A549 (cell line): ENCODE measurements at regions not wholly inside any gene's neighbourhood (a gene's known extent, or its start where the extent isn't known, plus 50 kb on each side); places are given as distances from the start of the nearest gene placed in this dataset.

ENCODE experiments used
- ATAC-seq, 2 experiments: fragments of 200-7000 bp in 1 of 2; fragments of >200 bp in 1 of 2; cut with Nextera tagmentation in 1 of 2; cut with Tn5 transposase in 1 of 2; 3 replicates each; pipeline versions ENCODE4 v1.8.0 to v1.9.1; 2018 to 2020; ENCODE audit warnings: mild to moderate bottlenecking in 1 of 2, moderate library complexity in 1 of 2
- CTCF ChIA-PET: fragments of 300-600 bp; sonication (Branson Sonifier 250); formaldehyde crosslinking; extraction: SDS; loops from one replicate; lab custom pipeline; 2021; ENCODE audit warnings: antibody characterized with exemption, inconsistent platforms; lab: Yijun Ruan, JAX
- POLR2A ChIA-PET: fragments of 350-600 bp; formaldehyde crosslinking; extraction: SDS; loops from one replicate; lab custom pipeline; 2021; ENCODE audit warnings: antibody characterized with exemption, inconsistent platforms; lab: Yijun Ruan, JAX
- DNase-seq, 2 experiments: peaks; one replicate each; pipeline versions ENCODE4 v3.0.0 to v3.0.0-alpha.2; 2011 to 2016; ENCODE audit warnings: low read depth in 1 of 2, low spot score in 1 of 2
- FAIRE-seq: peaks from 2 replicates; lab custom pipeline; 2011; peaks lifted over from hg19 to GRCh38; lab: Jason Lieb, UNC
- H3K27ac ChIP-seq, 2 experiments: fragments of >200 bp; sonication (Bioruptor Twin); formaldehyde crosslinking; 3 replicates each; pipeline ENCODE4 v1.5.1; 2016 to 2017
- H3K4me1 ChIP-seq: fragments of >200 bp; sonication (Bioruptor Twin); formaldehyde crosslinking; 3 replicates; pipeline ENCODE4 v1.6.1; 2016
- H3K4me2 ChIP-seq: fragments of >200 bp; sonication (Bioruptor Twin); formaldehyde crosslinking; 3 replicates; pipeline ENCODE4 v1.6.1; 2016
- H3K4me3 ChIP-seq: fragments of >200 bp; sonication (Bioruptor Twin); formaldehyde crosslinking; 3 replicates; pipeline ENCODE4 v1.5.1; 2016
- H3K9me3 ChIP-seq: fragments of >200 bp; sonication (Bioruptor Twin); formaldehyde crosslinking; 3 replicates; pipeline ENCODE4 v1.6.1; 2016
- BHLHE40 ChIP-seq: IDR thresholded peaks from 2 replicates; pipeline ENCODE4 v1.6.1; 2012; ENCODE audit warnings: low read depth, low read length, inconsistent platforms
- CBX2 ChIP-seq: fragments of 200-600 bp; sonication (generic); IDR thresholded peaks from 2 replicates; pipeline ENCODE4 v1.6.1; 2016; ENCODE audit warnings: low read depth, mild to moderate bottlenecking, borderline replicate concordance
- CBX8 ChIP-seq: fragments of 200-600 bp; sonication (generic); IDR thresholded peaks from 2 replicates; pipeline ENCODE4 v1.6.1; 2016
- CEBPB ChIP-seq, 2 experiments: fragments of >200 bp in 1 of 2; sonication (Bioruptor Twin) in 1 of 2; formaldehyde crosslinking in 1 of 2; IDR thresholded peaks; 2 replicates each; pipeline ENCODE4 v1.6.1; 2012 to 2016
- EHF ChIP-seq: fragments of 250-450 bp; sonication (Bioruptor Pico); IDR thresholded peaks from 2 replicates; pipeline ENCODE4 v1.5.0; 2020; ENCODE audit warnings: mild to moderate bottlenecking
- EP300 ChIP-seq, 2 experiments: fragments of >200 bp; sonication (Bioruptor Twin); formaldehyde crosslinking; IDR thresholded peaks; 2 replicates in 1 of 2; 3 replicates in 1 of 2; pipeline ENCODE4 v1.6.1; 2016 to 2017
- FOSL2 ChIP-seq, 2 experiments: fragments of 450-650 bp in 1 of 2; fragments of >200 bp in 1 of 2; sonication (Bioruptor Twin) in 1 of 2; formaldehyde crosslinking; IDR thresholded peaks; 2 replicates each; pipeline versions ENCODE4 v1.5.0 to v1.6.1; 2016 to 2020; ENCODE audit warnings: mild to moderate bottlenecking in 1 of 2, moderate library complexity in 1 of 2
- FOXS1 ChIP-seq: fragments of 250-450 bp; sonication (Bioruptor Pico); IDR thresholded peaks from 2 replicates; pipeline ENCODE4 v1.5.0; 2020; ENCODE audit warnings: mild to moderate bottlenecking, moderate library complexity
- HES2 ChIP-seq: fragments of >200 bp; sonication (Bioruptor Twin); formaldehyde crosslinking; IDR thresholded peaks from 2 replicates; pipeline ENCODE4 v1.6.1; 2016
- HEYL ChIP-seq: fragments of 250-450 bp; sonication (Bioruptor Pico); IDR thresholded peaks from 2 replicates; pipeline ENCODE4 v1.8.0; 2021; ENCODE audit warnings: mild to moderate bottlenecking, moderate library complexity
- HOXA7 ChIP-seq: fragments of 250-450 bp; sonication (Bioruptor Pico); IDR thresholded peaks from 2 replicates; pipeline ENCODE4 v1.5.0; 2020; ENCODE audit warnings: mild to moderate bottlenecking, moderate library complexity
- HOXB13 ChIP-seq: fragments of 250-450 bp; sonication (Bioruptor Pico); IDR thresholded peaks from 2 replicates; pipeline ENCODE4 v1.5.0; 2020; ENCODE audit warnings: low read depth, mild to moderate bottlenecking, moderate library complexity
- JUN ChIP-seq, 2 experiments: fragments of >200 bp; sonication (Bioruptor Twin); formaldehyde crosslinking; IDR thresholded peaks; 2 replicates in 1 of 2; 3 replicates in 1 of 2; pipeline ENCODE4 v1.6.1; 2016 to 2017
- KDM5A ChIP-seq: fragments of 200-600 bp; sonication (generic); IDR thresholded peaks from 2 replicates; pipeline ENCODE4 v1.6.1; 2016; ENCODE audit warnings: antibody characterized with exemption, mild to moderate bottlenecking
- MAZ ChIP-seq: fragments of 150-350 bp; IDR thresholded peaks from 2 replicates; pipeline ENCODE4 v1.6.1; 2014; ENCODE audit warnings: antibody characterized with exemption, low read depth, low read length, borderline replicate concordance
- NFE2L2 ChIP-seq: fragments of 150-350 bp; conservative IDR thresholded peaks from 2 replicates; pipeline ENCODE4 v1.6.1; 2014; ENCODE audit warnings: low read length
- NPAS2 ChIP-seq: fragments of 250-450 bp; sonication (Bioruptor Pico); IDR thresholded peaks from 2 replicates; pipeline ENCODE4 v1.8.0; 2022; ENCODE audit warnings: mild to moderate bottlenecking, moderate library complexity, borderline replicate concordance
- PHF8 ChIP-seq: fragments of 200-600 bp; sonication (generic); IDR thresholded peaks from 2 replicates; pipeline ENCODE4 v1.6.1; 2016; ENCODE audit warnings: low read depth, mild to moderate bottlenecking, antibody characterized with exemption, moderate library complexity, borderline replicate concordance
- POLR2A ChIP-seq: IDR thresholded peaks from 2 replicates; pipeline ENCODE4 v1.6.1; 2012; ENCODE audit warnings: mild to moderate bottlenecking, low read length
- RAD21 ChIP-seq, 2 experiments: fragments of >200 bp in 1 of 2; sonication (Bioruptor Twin) in 1 of 2; formaldehyde crosslinking in 1 of 2; IDR thresholded peaks in 1 of 2; conservative IDR thresholded peaks in 1 of 2; 2 replicates in 1 of 2; 3 replicates in 1 of 2; pipeline ENCODE4 v1.6.1; 2012 to 2018; ENCODE audit warnings: inconsistent platforms in 1 of 2
- RARB ChIP-seq: fragments of 250-450 bp; sonication (Bioruptor Pico); IDR thresholded peaks from 2 replicates; pipeline ENCODE4 v1.8.0; 2021; ENCODE audit warnings: mild to moderate bottlenecking, moderate library complexity
- RCOR1 ChIP-seq: fragments of 150-350 bp; IDR thresholded peaks from 2 replicates; pipeline ENCODE4 v1.6.1; 2014; ENCODE audit warnings: antibody characterized with exemption, low read length, low read depth
- SMC3 ChIP-seq: fragments of >200 bp; sonication (Bioruptor Twin); formaldehyde crosslinking; IDR thresholded peaks from 3 replicates; pipeline ENCODE4 v1.6.1; 2018; ENCODE audit warnings: inconsistent platforms
- TFCP2L1 ChIP-seq: fragments of 250-450 bp; sonication (Bioruptor Pico); IDR thresholded peaks from 2 replicates; pipeline ENCODE4 v1.5.0; 2021; ENCODE audit warnings: mild to moderate bottlenecking
- USF2 ChIP-seq: fragments of 450-650 bp; IDR thresholded peaks from 2 replicates; pipeline ENCODE4 v1.6.1; 2014; ENCODE audit warnings: antibody characterized with exemption
- WGBS: methylation state at CpG from one replicate; pipeline ENCODE4 v1.1.6; 2017; ENCODE audit errors: missing lambda C conversion rate; 5-methylcytosine and 5-hydroxymethylcytosine counted together
- TF ChIP-seq, protein P1 (sequence below): fragments of 200-600 bp; sonication (generic); IDR thresholded peaks from 2 replicates; pipeline ENCODE4 v1.6.1; 2016; ENCODE audit warnings: antibody characterized with exemption, mild to moderate bottlenecking, moderate library complexity
- TF ChIP-seq, protein P2 (sequence below): IDR thresholded peaks from 2 replicates; pipeline ENCODE4 v1.6.1; 2012
- TF ChIP-seq, protein P3 (sequence below): fragments of >200 bp; sonication (Bioruptor Twin); formaldehyde crosslinking; IDR thresholded peaks from 3 replicates; pipeline ENCODE4 v1.5.1; 2016

GRCh38 chr7:32239764-32240163 lies 169.6 kb upstream of the PDE1C start:
- no peak for DNase-seq
- TF ChIP-seq CBX8 = 0 out of 2 replicates have a peak, but pooled peaks have one; percentile 47
- no peak for TF ChIP-seq MAZ
- TF ChIP-seq RCOR1 = no peak
- TF ChIP-seq JUN (IDR thresholded peaks at IDR 0.05) = no peak
- TF ChIP-seq, protein P1, sequence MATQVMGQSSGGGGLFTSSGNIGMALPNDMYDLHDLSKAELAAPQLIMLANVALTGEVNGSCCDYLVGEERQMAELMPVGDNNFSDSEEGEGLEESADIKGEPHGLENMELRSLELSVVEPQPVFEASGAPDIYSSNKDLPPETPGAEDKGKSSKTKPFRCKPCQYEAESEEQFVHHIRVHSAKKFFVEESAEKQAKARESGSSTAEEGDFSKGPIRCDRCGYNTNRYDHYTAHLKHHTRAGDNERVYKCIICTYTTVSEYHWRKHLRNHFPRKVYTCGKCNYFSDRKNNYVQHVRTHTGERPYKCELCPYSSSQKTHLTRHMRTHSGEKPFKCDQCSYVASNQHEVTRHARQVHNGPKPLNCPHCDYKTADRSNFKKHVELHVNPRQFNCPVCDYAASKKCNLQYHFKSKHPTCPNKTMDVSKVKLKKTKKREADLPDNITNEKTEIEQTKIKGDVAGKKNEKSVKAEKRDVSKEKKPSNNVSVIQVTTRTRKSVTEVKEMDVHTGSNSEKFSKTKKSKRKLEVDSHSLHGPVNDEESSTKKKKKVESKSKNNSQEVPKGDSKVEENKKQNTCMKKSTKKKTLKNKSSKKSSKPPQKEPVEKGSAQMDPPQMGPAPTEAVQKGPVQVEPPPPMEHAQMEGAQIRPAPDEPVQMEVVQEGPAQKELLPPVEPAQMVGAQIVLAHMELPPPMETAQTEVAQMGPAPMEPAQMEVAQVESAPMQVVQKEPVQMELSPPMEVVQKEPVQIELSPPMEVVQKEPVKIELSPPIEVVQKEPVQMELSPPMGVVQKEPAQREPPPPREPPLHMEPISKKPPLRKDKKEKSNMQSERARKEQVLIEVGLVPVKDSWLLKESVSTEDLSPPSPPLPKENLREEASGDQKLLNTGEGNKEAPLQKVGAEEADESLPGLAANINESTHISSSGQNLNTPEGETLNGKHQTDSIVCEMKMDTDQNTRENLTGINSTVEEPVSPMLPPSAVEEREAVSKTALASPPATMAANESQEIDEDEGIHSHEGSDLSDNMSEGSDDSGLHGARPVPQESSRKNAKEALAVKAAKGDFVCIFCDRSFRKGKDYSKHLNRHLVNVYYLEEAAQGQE = no peak
- H3K27ac ChIP-seq = no peak overlapping the region
- 28% methylated on average over 1 of the region's 1 CpG for WGBS
- ChIA-PET CTCF (interaction anchor here (0.7 to 1.3 kb wide), 3 partner anchors 11 to 30 kb away, joined by 3 to 5 read pairs (median 4); no protein-coding TSS in a partner anchor), POLR2A (no interaction called here)
- no peaks in the 10 kb centered on the region for H3K4me1 ChIP-seq
- H3K9me3 ChIP-seq = peaks cover 7% of the 10 kb centered on the region; the same call in 1 of the 3 replicates
- ATAC-seq = no peak
- no peak for FAIRE-seq
- H3K4me3 ChIP-seq = no peak overlapping the region
- H3K4me2 ChIP-seq = no peak overlapping the region

- whole genome bisulfite sequencing = 36% methylated on average over 2 of the region's 2 CpGs
- no peak for FAIRE-seq
Observed at GRCh38 chr7:32228601-32229000, 158.4 kb upstream of the PDE1C start.

GRCh38 chr7:32227746-32228145 lies 157.5 kb upstream of the PDE1C start:
- H3K9me3 ChIP-seq = no peaks in the 10 kb centered on the region; the same call in 2 of the 3 replicates
- H3K4me3 ChIP-seq = no peak overlapping the region
- TF ChIP-seq BHLHE40 = no peak
- TF ChIP-seq NPAS2 = no peak
- TF ChIP-seq HEYL (CRISPR knock-in tag) = no peak
- TF ChIP-seq HOXB13 = no peak
- no peak for TF ChIP-seq HES2
- no peak for TF ChIP-seq JUN (IDR thresholded peaks at IDR 0.05)
- TF ChIP-seq EP300 (IDR thresholded peaks at IDR 0.05) = no peak
- TF ChIP-seq, protein P2, sequence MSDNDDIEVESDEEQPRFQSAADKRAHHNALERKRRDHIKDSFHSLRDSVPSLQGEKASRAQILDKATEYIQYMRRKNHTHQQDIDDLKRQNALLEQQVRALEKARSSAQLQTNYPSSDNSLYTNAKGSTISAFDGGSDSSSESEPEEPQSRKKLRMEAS = no peak
- no peak for TF ChIP-seq USF2
- TF ChIP-seq KDM5A = no peak
- no peak for TF ChIP-seq CBX2
- no peak for TF ChIP-seq FOXS1 (CRISPR knock-in tag)
- TF ChIP-seq RAD21 (conservative IDR thresholded peaks at IDR 0.05 in 1 of 2, IDR thresholded peaks at IDR 0.05 in 1 of 2) = no peak
- no peak for TF ChIP-seq PHF8
- H3K27ac ChIP-seq = no peak overlapping the region
- ChIA-PET POLR2A (no interaction called here), CTCF (interaction anchor here (1.8 kb wide), 1 partner anchor 17 kb away, joined by 6 read pairs; no protein-coding TSS in a partner anchor)
- no peak overlapping the region for H3K4me2 ChIP-seq
- no peaks in the 10 kb centered on the region for H3K4me1 ChIP-seq
- FAIRE-seq (no peak), DNase-seq (no peak), ATAC-seq (no peak)
- 21% methylated on average over 1 of the region's 1 CpG for WGBS

More at GRCh38 chr7:32228601-32229000, 158.4 kb upstream of the PDE1C start:
- DNase-seq (no peak), ATAC-seq (no peak)
- CTCF ChIA-PET = interaction anchor here (1.8 kb wide), 1 partner anchor 18 kb away, joined by 6 read pairs; no protein-coding TSS in a partner anchor
- POLR2A ChIA-PET = no interaction called here
- no peak overlapping the region for H3K4me2 ChIP-seq
- no peak overlapping the region for H3K4me3 ChIP-seq
- no peak for TF ChIP-seq PHF8
- no peak for TF ChIP-seq EHF (CRISPR knock-in tag)
- TF ChIP-seq, protein P3, sequence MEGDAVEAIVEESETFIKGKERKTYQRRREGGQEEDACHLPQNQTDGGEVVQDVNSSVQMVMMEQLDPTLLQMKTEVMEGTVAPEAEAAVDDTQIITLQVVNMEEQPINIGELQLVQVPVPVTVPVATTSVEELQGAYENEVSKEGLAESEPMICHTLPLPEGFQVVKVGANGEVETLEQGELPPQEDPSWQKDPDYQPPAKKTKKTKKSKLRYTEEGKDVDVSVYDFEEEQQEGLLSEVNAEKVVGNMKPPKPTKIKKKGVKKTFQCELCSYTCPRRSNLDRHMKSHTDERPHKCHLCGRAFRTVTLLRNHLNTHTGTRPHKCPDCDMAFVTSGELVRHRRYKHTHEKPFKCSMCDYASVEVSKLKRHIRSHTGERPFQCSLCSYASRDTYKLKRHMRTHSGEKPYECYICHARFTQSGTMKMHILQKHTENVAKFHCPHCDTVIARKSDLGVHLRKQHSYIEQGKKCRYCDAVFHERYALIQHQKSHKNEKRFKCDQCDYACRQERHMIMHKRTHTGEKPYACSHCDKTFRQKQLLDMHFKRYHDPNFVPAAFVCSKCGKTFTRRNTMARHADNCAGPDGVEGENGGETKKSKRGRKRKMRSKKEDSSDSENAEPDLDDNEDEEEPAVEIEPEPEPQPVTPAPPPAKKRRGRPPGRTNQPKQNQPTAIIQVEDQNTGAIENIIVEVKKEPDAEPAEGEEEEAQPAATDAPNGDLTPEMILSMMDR = no peak
- TF ChIP-seq RARB = no peak
- TF ChIP-seq SMC3 = no peak
- TF ChIP-seq CEBPB (IDR thresholded peaks at IDR 0.05) = no peak
- no peak for TF ChIP-seq CBX2
- no peak for TF ChIP-seq NFE2L2
- TF ChIP-seq HES2 = no peak
- TF ChIP-seq HOXA7 = no peak
- TF ChIP-seq FOSL2 (IDR thresholded peaks at IDR 0.05) = no peak
- TF ChIP-seq FOSL2 (CRISPR knock-in tag; IDR thresholded peaks at IDR 0.05) = no peak
- no peak for TF ChIP-seq TFCP2L1 (CRISPR knock-in tag)
- no peak for TF ChIP-seq POLR2A
- TF ChIP-seq, all 56 proteins: peak for 0
- Histone ChIP-seq H3K27ac (no peak overlapping the region), H3K4me1 (no peaks in the 10 kb centered on the region), H3K9me3 (peaks cover 1% of the 10 kb centered on the region; the same call in 1 of the 3 replicates)
